EL (cell line): ENCODE measurements at regions not wholly inside any gene's neighbourhood (a gene's known extent, or its start where the extent isn't known, plus 50 kb on each side); places are given as distances from the start of the nearest gene placed in this dataset.
A peak's percentile ranks its signal among the peaks of the same experiment; 100 is the strongest.
"Not testable (repeated sequence)": the region's sequence is repeated elsewhere in the genome, so short reads cannot be mapped to it uniquely, and the experiment has no call there.

Experiments
- DNase-seq: peaks from one replicate; pipeline ENCODE4 v3.0.0-alpha.2; 2016

GRCh38 chr20:40313730-40314129 is 375.3 kb downstream of the MAFB start:
- DNase-seq: no peak

- DNase-seq: no peak
Observed at GRCh38 chr20:40309731-40310130, 379.3 kb downstream of the MAFB start.

GRCh38 chr20:40307997-40308396 is 381.0 kb downstream of the MAFB start:
- no peak for DNase-seq

- no peak for DNase-seq
Observed at GRCh38 chr20:40307268-40307667, 381.8 kb downstream of the MAFB start.

GRCh38 chr20:40305303-40305702 is 383.7 kb downstream of the MAFB start:
- no peak for DNase-seq

- DNase-seq: no peak
Observed at GRCh38 chr20:40304119-40304613, 384.9 kb downstream of the MAFB start.

GRCh38 chr20:40294747-40295146 is 394.3 kb downstream of the MAFB start:
- DNase-seq: no peak

GRCh38 chr20:40294175-40294574 is 394.9 kb downstream of the MAFB start:
- no peak for DNase-seq

- DNase-seq: no peak
Observed at GRCh38 chr20:40293740-40294139, 395.3 kb downstream of the MAFB start.

- DNase-seq: no peak
Observed at GRCh38 chr20:40291493-40292135, 397.4 kb downstream of the MAFB start.

- no peak for DNase-seq
Observed at GRCh38 chr20:40287683-40288082, 401.4 kb downstream of the MAFB start.

- DNase-seq: no peak
Observed at GRCh38 chr20:40286975-40287531, 402.0 kb downstream of the MAFB start.

- no peak for DNase-seq
Observed at GRCh38 chr20:40284611-40285010, 404.4 kb downstream of the MAFB start.

- no peak for DNase-seq
Observed at GRCh38 chr20:40283689-40284088, 405.3 kb downstream of the MAFB start.

GRCh38 chr20:40282941-40283340 is 406.1 kb downstream of the MAFB start:
- DNase-seq: no peak

GRCh38 chr20:40282541-40282940 is 406.5 kb downstream of the MAFB start:
- DNase-seq: no peak

- DNase-seq: no peak
Observed at GRCh38 chr20:40280616-40281015, 408.4 kb downstream of the MAFB start.

GRCh38 chr20:40279390-40279789 is 409.6 kb downstream of the MAFB start:
- DNase-seq: peak; percentile 58

GRCh38 chr20:40278673-40279072 is 410.4 kb downstream of the MAFB start:
- no peak for DNase-seq

GRCh38 chr20:40276301-40276700 is 412.7 kb downstream of the MAFB start:
- DNase-seq: no peak

- no peak for DNase-seq
Observed at GRCh38 chr20:40275738-40276137, 413.3 kb downstream of the MAFB start.

GRCh38 chr20:40274912-40275533 is 414.0 kb downstream of the MAFB start:
- no peak for DNase-seq

- DNase-seq: not testable (repeated sequence)
Observed at GRCh38 chr20:40269274-40269673, 419.8 kb downstream of the MAFB start.

GRCh38 chr20:40268321-40269075 is 420.5 kb downstream of the MAFB start:
- DNase-seq: no peak
